GM18867 (cell line): ENCODE measurements at regions not wholly inside any gene's neighbourhood (a gene's known extent, or its start where the extent isn't known, plus 50 kb on each side); places are given as distances from the start of the nearest gene placed in this dataset.
A peak's percentile ranks its signal among the peaks of the same experiment; 100 is the strongest.
"Not testable (repeated sequence)": the region's sequence is repeated elsewhere in the genome, so short reads cannot be mapped to it uniquely, and the experiment has no call there.

Source experiments
- ATAC-seq: cut with Tn5 transposase; IDR thresholded peaks from one replicate; pipeline ENCODE4 v1.9.1; 2021; ENCODE audit warnings: mild to moderate bottlenecking, moderate library complexity; ENCODE audit not compliant: unreplicated experiment

DNA sequence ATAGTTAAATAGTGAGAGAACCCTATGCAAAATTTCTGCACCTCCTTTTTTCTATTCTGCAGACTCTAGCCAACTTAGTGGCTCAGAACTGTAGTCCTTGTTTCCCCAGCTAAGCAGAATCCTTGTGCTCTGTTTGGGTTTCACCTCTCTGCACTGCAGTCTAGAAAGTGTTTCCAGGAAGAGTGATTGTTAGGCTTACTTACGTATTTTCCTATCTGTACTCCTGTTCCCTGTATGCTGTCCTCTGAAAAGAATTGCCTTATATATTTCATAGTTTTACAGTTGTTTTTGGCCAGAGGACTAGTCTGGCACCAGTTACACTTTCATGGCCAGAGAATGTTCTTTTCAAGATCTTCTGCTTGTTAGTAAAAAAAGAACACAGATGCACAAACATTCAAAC is 154.6 kb upstream of the POT1 start:
- ATAC-seq = no peak

DNA sequence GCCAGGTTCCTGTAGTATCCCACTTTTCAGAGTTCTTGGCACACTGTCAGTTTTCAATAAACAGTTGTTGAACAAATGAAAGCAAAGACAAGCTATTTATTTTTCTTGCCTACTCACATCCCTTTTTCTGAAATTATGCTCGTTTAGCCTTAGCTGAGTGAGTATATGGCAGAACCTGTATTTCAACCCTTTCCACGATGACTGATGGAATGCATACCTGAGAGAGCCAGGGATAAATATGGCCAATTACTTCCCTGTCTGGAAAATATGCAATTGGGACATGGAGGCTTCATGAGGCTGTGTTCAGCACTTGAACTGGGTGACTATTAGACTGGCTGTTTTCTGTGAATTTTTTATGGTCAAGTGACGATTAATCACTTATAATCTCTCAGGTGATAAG is 144.5 kb upstream of the POT1 start:
- no peak for ATAC-seq

DNA sequence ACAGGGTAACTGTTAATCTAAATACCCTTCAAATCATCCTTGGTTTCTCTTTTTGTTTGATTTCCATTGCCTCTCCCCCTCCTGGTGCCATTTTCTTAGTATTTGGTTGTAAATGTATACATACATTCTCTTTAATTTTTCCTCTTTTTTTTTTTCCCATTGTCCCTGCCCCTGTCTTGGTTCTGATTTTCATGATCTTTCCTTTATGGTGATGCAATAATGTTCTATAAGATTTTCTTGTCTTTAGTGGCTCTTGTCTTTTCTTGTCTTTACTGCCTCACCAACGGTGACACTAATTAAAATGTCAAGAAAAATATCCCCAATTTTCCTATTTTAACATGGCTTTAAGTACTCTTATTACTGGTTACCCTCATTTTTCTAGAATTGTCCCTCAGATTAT is 135.9 kb upstream of the POT1 start:
- no peak for ATAC-seq

DNA sequence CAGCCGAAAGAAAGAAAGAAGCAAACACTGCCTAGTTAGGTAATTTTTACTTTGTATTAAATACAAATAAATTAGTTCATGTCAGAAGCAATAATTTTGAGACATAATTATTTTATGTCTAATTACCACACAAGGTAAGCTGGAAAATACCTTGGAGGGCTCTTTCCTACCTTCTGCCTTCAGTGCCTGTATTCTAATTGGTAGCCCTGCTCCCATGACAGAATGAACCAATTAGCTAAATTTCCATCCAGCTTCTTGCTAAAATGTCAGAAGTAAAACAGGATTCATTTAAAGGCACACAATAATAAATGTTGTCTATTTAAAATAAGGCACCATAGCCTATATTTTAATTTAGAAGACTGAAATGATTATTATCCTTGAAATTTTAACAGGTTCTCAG is 135.4 kb upstream of the POT1 start:
- ATAC-seq = no peak

DNA sequence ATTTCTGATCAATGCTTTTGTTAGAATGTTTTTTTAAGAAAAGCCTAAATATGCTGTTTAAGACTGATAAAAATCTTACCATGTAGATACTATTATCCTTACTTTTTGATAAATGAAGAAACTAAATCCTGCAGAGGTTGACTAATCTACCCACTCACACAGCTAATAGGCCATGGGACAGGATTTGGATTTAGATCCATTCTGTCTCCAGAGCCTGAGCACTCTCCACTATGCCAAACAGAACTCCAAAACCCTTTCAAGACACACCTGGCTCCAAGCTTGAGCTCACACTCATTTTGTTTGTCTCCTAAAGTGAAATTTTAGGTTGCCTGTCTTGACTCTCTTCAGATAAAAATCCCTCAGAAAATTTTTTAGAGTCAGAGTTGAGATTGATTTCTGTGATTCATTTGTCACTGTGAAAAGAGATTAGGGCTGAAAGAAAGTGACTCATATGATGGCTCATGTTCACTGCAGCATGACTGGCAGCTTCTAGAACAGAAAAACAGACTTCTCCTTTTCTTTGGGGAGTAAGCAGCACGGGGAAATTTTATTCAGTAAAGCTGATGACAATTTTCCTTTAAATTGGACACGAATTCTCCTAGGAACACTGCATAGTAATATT is 132.3 kb upstream of the POT1 start:
- ATAC-seq = peak; percentile 86

DNA sequence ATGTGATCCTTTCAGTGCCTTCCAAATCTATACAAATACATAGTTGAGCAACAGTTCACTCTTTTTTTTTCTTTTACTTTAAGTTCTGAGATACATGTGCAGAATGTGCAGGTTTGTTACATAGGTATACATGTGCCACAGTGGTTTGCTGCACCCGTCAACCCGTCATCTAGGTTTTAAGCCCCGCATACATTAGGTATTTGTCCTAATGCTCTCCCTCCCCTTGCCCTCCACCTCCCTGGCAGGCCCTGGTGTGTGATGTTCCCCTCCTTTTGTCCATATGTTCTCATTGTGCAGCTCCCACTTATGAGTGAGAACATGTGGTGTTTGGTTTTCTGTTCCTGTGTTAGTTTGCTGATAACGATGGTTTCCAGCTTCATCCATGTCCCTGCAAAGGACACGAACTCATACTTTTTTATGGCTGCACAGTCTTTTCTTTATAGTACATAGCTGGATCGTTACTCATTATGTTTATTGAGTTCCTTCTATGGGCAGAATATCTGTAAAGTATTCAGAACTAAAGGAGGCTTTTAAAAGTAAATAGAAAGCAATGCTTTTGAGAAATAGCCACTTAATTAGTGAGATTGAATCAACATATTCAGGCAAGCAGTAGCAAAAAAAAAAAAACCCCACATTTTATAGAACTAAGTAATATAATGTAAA is 131.6 kb upstream of the POT1 start:
- ATAC-seq = not testable (repeated sequence)

DNA sequence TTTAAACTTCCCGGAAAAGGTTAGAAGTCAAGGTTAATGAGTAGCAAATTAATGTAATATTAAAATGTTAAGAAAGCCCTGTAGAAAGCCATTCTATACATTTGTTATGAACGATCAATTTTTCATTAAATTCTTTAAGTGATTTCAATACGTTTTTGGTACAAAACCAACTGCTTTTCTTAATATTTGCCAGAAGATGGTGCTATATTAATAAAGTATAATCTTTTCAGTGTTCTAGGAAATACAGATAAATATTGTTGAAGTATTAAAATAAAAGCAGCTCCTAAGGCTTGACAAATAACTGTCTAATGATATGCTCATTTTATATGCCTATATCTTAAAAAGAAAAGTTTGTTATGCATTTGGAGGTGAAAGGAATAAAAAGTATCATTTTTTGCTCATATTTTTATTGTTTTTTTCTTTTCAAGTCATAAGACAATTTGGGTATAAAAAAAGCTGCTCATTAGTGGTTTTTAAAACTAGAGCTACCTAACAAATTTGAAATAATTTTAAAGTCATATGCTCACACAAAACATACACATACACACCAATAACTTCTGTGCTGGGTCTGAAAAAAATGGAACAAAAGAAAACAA is 130.3 kb upstream of the POT1 start:
- no peak for ATAC-seq

DNA sequence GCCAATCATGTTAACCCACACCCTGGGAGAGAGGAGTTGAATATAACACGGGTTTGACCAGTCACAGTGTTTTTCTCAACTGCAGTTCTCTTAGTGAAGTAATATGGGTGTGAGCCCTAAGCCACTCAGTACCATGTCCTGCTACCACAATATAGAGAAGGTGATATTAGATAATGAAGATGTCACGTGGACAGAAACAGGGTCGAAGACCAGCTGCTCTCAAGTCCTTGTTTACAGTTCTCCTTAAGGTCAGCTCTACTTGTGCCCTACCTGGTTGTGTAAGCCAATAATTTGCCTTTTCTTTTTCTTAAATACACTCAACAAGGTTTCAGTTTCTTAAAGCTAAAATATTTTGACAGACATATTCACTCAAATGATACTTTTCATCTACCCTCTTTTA is 128.3 kb upstream of the POT1 start:
- no peak for ATAC-seq

DNA sequence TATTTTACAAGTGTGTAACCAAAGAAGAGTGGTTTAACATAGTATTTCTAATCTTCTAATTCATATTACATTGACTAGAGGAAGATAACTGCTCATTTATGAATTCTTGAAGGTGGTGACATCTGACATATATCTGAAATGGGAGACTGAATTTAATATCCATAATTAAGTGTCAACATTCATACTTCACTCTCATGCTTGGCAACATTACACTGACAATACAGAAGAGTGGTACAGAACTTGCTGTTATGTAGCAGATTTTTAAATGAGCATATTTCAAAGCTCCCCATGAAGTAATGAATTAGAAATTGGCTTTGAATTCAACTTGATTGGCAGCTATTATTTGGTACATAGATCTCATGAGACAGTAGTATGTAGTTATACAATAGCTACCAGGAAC is 125.8 kb upstream of the POT1 start:
- ATAC-seq = no peak

DNA sequence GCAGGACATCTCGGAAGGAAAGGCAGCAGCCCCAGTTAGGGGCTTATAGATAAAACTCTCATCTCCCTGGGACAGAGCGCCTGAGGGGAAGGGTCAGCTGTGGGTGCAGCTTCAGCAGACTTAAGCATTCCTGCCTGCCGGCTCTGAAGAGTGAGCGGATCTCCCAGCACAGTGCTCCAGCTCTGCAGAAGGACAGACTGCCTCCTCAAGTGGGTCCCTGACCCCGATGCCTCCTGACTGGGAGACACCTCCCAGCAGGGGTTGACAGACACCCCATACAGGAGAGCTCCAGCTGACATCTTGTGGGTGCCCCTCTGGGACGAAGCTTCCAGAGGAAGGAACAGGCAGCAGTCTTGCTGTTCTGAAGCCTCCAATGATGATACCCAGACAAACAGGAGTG is 117.1 kb upstream of the POT1 start:
- no peak for ATAC-seq

DNA sequence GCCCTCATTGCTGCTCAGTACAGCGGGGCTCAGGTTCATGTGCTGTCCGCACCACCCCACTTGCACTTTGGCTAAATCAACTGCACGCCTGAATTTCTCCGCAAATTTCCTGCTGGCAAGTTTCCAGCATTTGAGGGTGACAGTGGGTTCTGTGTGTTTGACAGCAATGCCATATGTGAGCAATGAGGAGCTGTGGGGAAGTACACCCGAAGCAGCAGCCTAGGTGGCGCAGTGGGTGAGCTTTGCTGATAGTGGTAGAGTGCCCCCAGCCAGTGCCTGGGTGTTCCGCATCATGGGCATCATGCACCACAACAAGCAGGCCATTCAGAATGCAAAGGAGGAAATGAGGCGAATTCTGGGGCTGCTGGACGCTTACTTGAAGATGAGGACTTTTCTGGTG is 103.9 kb upstream of the POT1 start:
- ATAC-seq = no peak

DNA sequence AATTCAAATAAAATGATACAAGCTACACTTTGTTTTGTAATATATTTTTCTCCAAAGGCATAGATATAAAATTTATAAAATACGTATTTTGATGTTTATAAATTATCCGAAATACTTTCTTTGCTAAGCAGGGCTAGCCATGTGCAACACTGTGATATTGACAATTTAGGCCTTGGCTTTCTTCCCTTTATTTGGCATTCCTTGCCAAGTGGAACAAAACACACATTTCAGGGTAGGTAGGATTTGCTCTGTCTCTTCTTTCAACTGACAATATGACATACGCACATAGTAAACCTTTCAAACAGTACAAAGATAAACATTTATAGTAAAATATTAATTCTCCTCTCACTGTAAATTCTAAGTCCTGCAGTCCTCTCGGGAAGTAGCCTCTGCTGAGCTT is 103.3 kb upstream of the POT1 start:
- ATAC-seq = no peak

DNA sequence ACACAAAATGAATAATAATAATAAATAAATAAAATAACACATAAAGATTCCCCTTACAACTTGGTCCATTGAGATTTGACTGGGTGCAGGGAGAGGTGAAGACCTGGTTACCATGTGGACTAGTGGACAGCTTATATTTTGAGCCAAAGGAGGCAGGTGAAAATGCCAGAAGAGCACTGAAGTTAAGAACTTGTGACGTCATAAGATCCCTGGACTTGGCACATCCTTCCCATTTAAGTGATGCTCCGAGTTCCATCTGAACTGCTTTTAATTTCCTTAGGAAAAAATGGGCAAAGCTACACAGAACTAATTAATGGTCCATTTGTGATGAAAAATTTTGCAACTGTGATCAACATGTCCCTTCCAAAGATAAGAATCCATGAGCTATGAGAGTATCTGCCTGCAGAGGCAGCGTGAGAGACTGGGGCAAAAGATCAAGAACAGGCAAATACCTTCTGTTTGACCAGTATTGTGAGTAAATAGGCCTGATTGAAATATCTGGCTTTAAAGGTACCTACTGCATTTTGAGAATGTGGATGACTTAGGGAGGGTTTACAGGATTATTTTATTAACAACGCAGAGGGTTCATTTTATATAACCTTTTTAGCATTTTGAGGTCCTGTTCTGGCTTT is 101.2 kb upstream of the POT1 start:
- no peak for ATAC-seq

DNA sequence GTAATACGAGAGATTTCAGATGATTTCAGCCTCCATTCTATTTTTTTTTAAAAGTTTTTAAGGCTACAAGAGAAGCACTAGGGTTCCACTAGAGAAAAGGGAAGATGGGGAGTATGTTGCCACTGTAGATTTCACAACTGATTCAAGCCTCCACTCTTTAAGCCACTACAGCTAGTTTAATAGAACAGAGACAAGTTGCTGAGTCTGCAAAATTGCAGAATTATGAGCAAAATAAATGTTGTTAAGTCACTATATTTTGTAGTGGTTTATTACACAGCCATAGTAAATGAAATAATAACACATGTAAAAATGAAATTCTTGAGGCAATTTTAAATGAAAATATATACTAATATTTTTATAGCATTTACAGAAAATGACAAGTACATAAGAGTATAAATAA is 96.0 kb upstream of the POT1 start:
- no peak for ATAC-seq

DNA sequence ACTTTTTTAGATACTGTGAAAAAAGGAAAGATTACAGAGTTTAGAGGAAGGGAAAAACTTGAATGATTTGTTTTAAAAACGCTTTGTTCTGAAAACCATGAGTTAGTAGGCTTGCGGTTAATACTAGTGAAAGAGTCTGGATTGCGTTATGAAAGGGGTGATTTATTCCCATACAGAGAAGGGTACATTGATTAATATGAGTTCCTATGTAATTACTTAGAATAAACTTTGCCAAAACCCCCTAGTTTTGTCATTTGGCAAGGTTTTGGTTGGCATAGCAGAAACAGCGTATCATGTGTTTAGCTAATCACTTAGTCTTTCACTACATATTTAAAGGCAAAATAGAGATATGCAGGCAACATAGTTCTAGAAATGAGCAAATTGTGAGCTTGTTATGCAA is 91.2 kb upstream of the POT1 start:
- no peak for ATAC-seq

DNA sequence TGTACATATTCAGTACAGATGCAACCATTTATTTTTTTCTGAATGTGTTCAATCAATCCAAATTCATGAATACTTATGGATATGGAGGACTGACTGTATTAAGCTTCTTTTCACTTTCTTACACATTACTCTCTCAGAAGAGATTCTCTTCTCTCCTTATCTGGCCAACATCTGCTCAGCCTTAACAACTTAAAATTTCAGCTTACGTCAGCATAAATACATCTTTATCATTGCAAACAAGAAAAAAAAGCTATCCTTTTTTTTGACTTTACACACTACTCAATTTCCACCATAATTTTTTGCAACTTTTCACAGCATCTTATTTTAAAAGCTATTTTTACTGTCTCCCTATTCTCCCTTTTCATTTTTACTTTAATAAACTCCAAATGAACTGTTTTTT is 80.9 kb upstream of the POT1 start:
- no peak for ATAC-seq

DNA sequence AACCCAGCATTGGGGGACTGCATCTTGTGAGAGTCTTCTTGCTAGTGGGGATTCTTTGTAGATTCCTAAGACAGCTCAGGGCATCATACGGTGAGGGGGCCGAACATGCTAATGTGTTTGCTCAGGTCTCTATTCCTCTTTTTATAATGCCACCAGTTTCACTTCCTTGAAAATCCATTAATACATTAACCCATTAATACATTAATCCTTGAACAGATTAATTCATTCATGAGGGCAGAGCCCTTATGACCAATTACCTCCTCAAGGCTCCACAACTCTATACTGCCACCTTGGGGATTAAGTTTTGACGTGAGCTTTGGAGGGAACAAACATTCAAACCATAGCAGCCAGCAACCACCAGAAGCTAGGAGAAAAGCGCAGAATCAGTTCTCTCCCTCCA is 67.2 kb upstream of the POT1 start:
- ATAC-seq = no peak

DNA sequence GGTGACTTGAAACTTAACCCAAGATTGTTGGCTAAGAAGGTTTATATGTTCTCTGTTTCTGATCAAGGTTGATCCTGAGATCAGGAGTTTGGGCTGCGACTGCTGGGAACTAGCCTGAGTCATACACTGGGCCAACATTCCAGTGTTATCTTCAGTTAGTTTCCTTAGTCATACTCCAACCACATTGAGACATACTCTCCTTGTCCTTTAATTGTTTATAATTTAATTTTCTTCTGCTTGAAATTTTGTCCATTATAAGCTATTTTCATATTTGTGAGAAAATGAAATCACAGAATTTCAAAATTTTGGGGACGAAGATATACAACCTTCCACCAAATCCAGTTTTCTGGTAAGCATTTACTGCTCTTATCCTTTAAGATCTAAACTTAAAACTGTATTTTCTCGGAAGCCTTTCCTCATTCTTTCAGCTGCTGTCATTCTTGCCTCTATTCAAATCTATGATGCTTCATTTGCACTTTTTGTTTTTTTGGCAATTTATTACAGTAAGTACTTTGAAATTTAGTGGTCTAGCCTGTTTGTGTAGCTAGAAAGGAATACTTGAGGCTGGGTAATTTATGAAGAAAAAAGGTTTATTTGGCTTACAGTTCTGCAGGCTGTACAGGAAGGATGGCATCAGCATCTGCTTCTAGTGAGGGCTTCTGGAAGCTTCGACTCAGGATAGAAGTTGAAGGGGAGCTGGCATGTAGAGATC is 63.4 kb upstream of the POT1 start:
- ATAC-seq = no peak

DNA sequence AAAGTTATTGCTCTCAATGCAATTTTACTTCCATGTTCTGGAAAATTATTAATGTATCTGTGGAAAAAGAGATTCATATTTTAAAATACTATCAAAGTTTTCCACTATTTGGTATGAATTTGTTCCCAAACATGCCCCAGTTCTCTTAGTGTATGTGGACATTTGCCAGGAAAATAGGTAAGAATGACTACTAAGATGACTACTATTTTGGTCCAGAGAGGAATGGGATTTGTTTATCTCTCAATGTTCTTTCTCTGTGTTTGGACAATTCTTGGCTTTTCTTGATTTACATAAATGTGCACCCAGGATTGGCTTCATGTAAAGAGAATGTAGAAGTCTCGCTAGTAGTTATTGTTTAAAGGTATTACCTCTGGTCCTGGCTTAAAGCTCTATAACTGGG is 60.3 kb upstream of the POT1 start:
- ATAC-seq = no peak
